Mesendoderm (in vitro differentiated cells): ENCODE measurements at regions not wholly inside any gene's neighbourhood (a gene's known extent, or its start where the extent isn't known, plus 50 kb on each side); places are given as distances from the start of the nearest gene placed in this dataset.

Experiments used
- DNase-seq: peaks from one replicate; pipeline ENCODE4 v3.0.0; 2013
- H2AK5ac ChIP-seq: 2 replicates; pipeline ENCODE4 v1.6.1; 2013; ENCODE audit warnings: low read length, inconsistent platforms
- H2BK120ac ChIP-seq: 2 replicates; pipeline ENCODE4 v1.6.1; 2013; ENCODE audit warnings: low read depth, mild to moderate bottlenecking, low read length, moderate library complexity, mixed read lengths
- H2BK15ac ChIP-seq: replicated peaks from 2 replicates; pipeline ENCODE4 v1.6.1; 2013; ENCODE audit warnings: low read depth, mild to moderate bottlenecking, moderate library complexity
- H2BK5ac ChIP-seq: 2 replicates; pipeline ENCODE4 v1.6.1; 2013; ENCODE audit warnings: low read length, inconsistent platforms
- H3K18ac ChIP-seq: 2 replicates; pipeline ENCODE4 v1.6.1; 2013; ENCODE audit warnings: mild to moderate bottlenecking, low read length, mixed read lengths
- H3K23ac ChIP-seq: one replicate; pipeline ENCODE4 v1.6.1; 2013; ENCODE audit warnings: low read length
- H3K27ac ChIP-seq: 2 replicates; pipeline ENCODE4 v1.5.1; 2013; ENCODE audit warnings: low read depth, mild to moderate bottlenecking, inconsistent platforms, low read length, moderate library complexity
- H3K27me3 ChIP-seq: 2 replicates; pipeline ENCODE4 v1.6.1; 2013; ENCODE audit warnings: low read length, control low read depth, mild to moderate bottlenecking, inconsistent platforms; ENCODE audit not compliant: insufficient read depth, poor library complexity
- H3K36me3 ChIP-seq: 2 replicates; pipeline ENCODE4 v1.6.1; 2013; ENCODE audit warnings: low read length, inconsistent platforms; ENCODE audit not compliant: control insufficient read depth, insufficient read depth
- H3K4ac ChIP-seq: one replicate; pipeline ENCODE4 v1.6.1; 2013; ENCODE audit warnings: low read depth, mild to moderate bottlenecking, low read length, moderate library complexity
- H3K4me1 ChIP-seq: 2 replicates; pipeline ENCODE4 v1.6.1; 2013; ENCODE audit warnings: low read depth, low read length, inconsistent platforms; ENCODE audit not compliant: control insufficient read depth
- H3K4me2 ChIP-seq: 2 replicates; pipeline ENCODE4 v1.6.1; 2013; ENCODE audit warnings: low read length
- H3K4me3 ChIP-seq: 2 replicates; pipeline ENCODE4 v1.5.1; 2013; ENCODE audit warnings: mild to moderate bottlenecking, low read length
- H3K56ac ChIP-seq: one replicate; pipeline ENCODE4 v1.6.1; 2013; ENCODE audit warnings: low read length
- H3K79me1 ChIP-seq: 2 replicates; pipeline ENCODE4 v1.6.1; 2013; ENCODE audit warnings: low read length, inconsistent platforms
- H3K79me2 ChIP-seq: 2 replicates; pipeline ENCODE4 v1.6.1; 2013; ENCODE audit warnings: mild to moderate bottlenecking, low read length; ENCODE audit not compliant: control insufficient read depth, insufficient read depth
- H3K9ac ChIP-seq: 2 replicates; pipeline ENCODE4 v1.6.1; 2013; ENCODE audit warnings: low read length, inconsistent platforms
- H4K5ac ChIP-seq: one replicate; pipeline ENCODE4 v1.6.1; 2013; ENCODE audit warnings: low read length
- H4K8ac ChIP-seq: one replicate; pipeline ENCODE4 v1.6.1; 2013; ENCODE audit warnings: low read depth, mild to moderate bottlenecking, control low read depth, low read length, moderate library complexity
- whole genome bisulfite sequencing: extraction: QIAGEN DNeasy Blood & Tissue Kit; methylation state at CpG from one replicate; pipeline ENCODE4 v1.1.7; 2013; ENCODE audit warnings: low lambda C conversion rate, missing lambda C conversion rate; ENCODE audit not compliant: insufficient coverage; ENCODE audit errors: extremely low coverage; 5-methylcytosine and 5-hydroxymethylcytosine counted together

DNA sequence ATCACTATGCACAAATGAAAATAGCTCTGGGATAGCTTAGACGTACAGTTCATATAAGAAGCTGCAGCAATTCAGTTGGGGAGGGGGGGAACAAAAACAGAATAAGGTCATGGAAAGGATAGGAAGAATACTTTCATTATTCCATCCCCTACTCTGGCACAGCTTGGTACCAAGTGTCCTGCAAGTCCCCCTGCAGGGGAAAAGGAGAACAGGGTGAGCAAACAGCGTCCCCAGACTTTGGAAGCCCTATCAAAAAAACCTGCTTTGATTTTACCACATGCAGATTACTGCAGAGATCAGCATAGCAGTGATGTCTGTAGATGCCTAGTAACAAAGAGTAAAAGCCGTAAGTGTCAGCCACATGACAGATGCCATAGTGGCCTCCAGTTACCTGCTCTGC, 209.4 kb upstream of the NEIL3 start:
- no CpG with 5 or more reads among the region's 3 CpGs for WGBS
- no peaks in the 10 kb centered on the region for H3K36me3 ChIP-seq
- H3K56ac ChIP-seq, result no peak overlapping the region
- H3K18ac ChIP-seq, result no peak overlapping the region
- no peak for DNase-seq
- no peak overlapping the region for H2AK5ac ChIP-seq
- no peaks in the 10 kb centered on the region for H3K79me2 ChIP-seq
- no peak overlapping the region for H3K27ac ChIP-seq
- no peak overlapping the region for H3K23ac ChIP-seq
- H3K9ac ChIP-seq, result no peak overlapping the region
- H3K4me2 ChIP-seq, result no peak overlapping the region
- H4K5ac ChIP-seq, result no peak overlapping the region
- no peak overlapping the region for H2BK5ac ChIP-seq
- H4K8ac ChIP-seq, result no peak overlapping the region
- H2BK120ac ChIP-seq, result no peak overlapping the region
- no peaks in the 10 kb centered on the region for H3K27me3 ChIP-seq
- H3K4me3 ChIP-seq, result no peak overlapping the region
- no peak overlapping the region for H3K4ac ChIP-seq
- H2BK15ac ChIP-seq, result no peak overlapping the region
- H3K4me1 ChIP-seq, result no peaks in the 10 kb centered on the region
- no peaks in the 10 kb centered on the region for H3K79me1 ChIP-seq

DNA sequence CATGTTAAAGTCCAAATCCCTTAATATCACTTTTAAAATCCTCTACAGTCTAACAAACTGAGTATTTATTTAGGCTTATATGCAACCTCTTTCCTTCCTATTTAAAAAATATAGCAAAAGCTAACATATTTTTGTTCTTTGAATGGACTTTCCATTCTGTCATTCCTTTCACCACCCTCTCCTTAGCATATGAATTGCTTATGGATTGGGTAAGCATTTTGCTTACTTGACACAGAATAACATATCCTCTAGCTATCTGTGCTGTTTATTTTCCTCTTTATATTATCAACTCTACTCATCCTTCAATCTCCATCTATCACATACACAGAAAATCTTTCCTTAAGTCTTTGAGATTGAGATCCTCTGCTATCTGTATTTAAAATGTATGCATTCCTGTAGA, 206.1 kb upstream of the NEIL3 start:
- no peak overlapping the region for H2BK5ac ChIP-seq
- H2AK5ac ChIP-seq, result no peak overlapping the region
- H3K79me1 ChIP-seq, result no peaks in the 10 kb centered on the region
- no peak overlapping the region for H4K8ac ChIP-seq
- no peak overlapping the region for H2BK15ac ChIP-seq
- H3K36me3 ChIP-seq, result no peaks in the 10 kb centered on the region
- no peak overlapping the region for H2BK120ac ChIP-seq
- H3K23ac ChIP-seq, result no peak overlapping the region
- H3K4me2 ChIP-seq, result no peak overlapping the region
- no peak overlapping the region for H3K56ac ChIP-seq
- H4K5ac ChIP-seq, result no peak overlapping the region
- no peak overlapping the region for H3K9ac ChIP-seq
- no peak overlapping the region for H3K18ac ChIP-seq
- H3K27ac ChIP-seq, result no peak overlapping the region
- H3K4me3 ChIP-seq, result no peak overlapping the region
- no peak overlapping the region for H3K4ac ChIP-seq
- H3K4me1 ChIP-seq, result no peaks in the 10 kb centered on the region
- DNase-seq, result no peak
- H3K27me3 ChIP-seq, result no peaks in the 10 kb centered on the region
- H3K79me2 ChIP-seq, result no peaks in the 10 kb centered on the region

GRCh38 chr4:177105536-177105935, 204.1 kb upstream of the NEIL3 start:
- H3K9ac ChIP-seq, result no peak overlapping the region
- no CpG with 5 or more reads among the region's 6 CpGs for WGBS
- H3K18ac ChIP-seq, result no peak overlapping the region
- H3K79me1 ChIP-seq, result no peaks in the 10 kb centered on the region
- H3K23ac ChIP-seq, result no peak overlapping the region
- H2BK5ac ChIP-seq, result no peak overlapping the region
- no peak overlapping the region for H2BK120ac ChIP-seq
- no peaks in the 10 kb centered on the region for H3K27me3 ChIP-seq
- H2AK5ac ChIP-seq, result no peak overlapping the region
- no peaks in the 10 kb centered on the region for H3K4me1 ChIP-seq
- no peak overlapping the region for H3K56ac ChIP-seq
- no peak overlapping the region for H3K4ac ChIP-seq
- DNase-seq, result no peak
- H3K36me3 ChIP-seq, result no peaks in the 10 kb centered on the region
- H4K5ac ChIP-seq, result no peak overlapping the region
- no peaks in the 10 kb centered on the region for H3K79me2 ChIP-seq
- H4K8ac ChIP-seq, result no peak overlapping the region
- H3K4me2 ChIP-seq, result no peak overlapping the region
- H3K27ac ChIP-seq, result no peak overlapping the region
- no peak overlapping the region for H3K4me3 ChIP-seq
- H2BK15ac ChIP-seq, result no peak overlapping the region

DNA sequence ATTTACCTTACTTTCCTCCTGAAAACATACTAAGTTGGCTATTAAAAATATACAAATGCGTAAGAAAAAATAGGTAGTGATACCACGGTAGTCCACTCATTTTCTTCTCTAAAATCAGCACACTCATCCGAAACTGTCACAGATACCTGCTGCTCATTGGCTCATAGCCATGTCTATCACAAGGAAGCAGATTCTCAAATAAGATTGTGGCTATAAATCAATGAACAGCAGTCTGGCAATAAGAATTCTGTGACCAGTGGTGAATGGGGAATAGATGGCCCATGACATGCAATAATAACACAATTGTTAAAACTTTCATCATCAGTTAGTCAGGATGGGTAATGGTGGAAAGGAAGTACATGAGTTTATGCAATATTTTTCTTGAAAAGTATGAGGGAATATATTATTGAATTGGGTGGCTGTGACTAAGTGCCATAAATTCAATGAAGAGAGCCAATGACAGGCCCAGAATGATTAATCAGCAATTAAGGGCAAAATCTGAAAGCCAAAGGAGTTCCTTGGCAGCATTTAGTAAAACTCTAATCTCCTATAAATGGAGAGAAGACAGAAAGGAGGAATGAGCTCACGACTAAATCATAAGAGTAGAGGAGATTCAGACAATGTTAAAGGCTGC, 202.3 kb upstream of the NEIL3 start:
- Histone ChIP-seq H3K79me2 (no peaks in the 10 kb centered on the region), H3K56ac (no peak overlapping the region), H3K9ac (no peak overlapping the region), H3K36me3 (no peaks in the 10 kb centered on the region), H2BK5ac (no peak overlapping the region), H3K4me1 (no peaks in the 10 kb centered on the region), H3K18ac (no peak overlapping the region), H3K27ac (no peak overlapping the region), H2BK15ac (no peak overlapping the region), H3K79me1 (no peaks in the 10 kb centered on the region), H2BK120ac (no peak overlapping the region), H3K23ac (no peak overlapping the region), H3K4me2 (no peak overlapping the region), H3K27me3 (no peaks in the 10 kb centered on the region), H2AK5ac (no peak overlapping the region), H4K8ac (no peak overlapping the region), H4K5ac (no peak overlapping the region), H3K4ac (no peak overlapping the region), H3K4me3 (no peak overlapping the region)
- DNase-seq, result no peak
- no CpG with 5 or more reads among the region's 4 CpGs for WGBS

DNA sequence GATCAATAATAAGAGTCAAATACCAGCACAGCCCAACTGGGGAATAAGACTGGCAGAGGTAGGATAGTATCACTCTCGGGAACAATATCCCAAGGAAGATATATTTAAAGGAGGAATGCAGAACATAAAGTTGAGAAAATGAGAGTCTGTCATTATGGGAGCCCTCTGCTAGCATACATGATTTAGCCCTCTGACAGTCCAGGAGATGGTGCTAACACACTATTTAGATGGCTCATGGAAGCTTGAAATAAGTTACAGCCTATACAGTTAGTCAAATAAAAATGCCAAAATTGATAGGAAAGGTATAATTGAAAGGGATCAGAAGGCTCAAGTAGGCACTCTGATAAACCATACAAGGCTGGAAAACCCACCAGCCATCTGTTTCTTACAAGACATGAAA, 201.0 kb upstream of the NEIL3 start:
- Histone ChIP-seq H2AK5ac (no peak overlapping the region), H2BK5ac (no peak overlapping the region), H3K56ac (no peak overlapping the region), H3K18ac (no peak overlapping the region), H2BK120ac (no peak overlapping the region), H3K9ac (no peak overlapping the region), H4K5ac (no peak overlapping the region), H3K4me1 (no peaks in the 10 kb centered on the region), H3K23ac (no peak overlapping the region), H3K4me3 (no peak overlapping the region), H3K4ac (no peak overlapping the region), H4K8ac (no peak overlapping the region), H3K4me2 (no peak overlapping the region), H3K79me2 (no peaks in the 10 kb centered on the region), H3K36me3 (no peaks in the 10 kb centered on the region), H2BK15ac (no peak overlapping the region), H3K27me3 (no peaks in the 10 kb centered on the region), H3K79me1 (no peaks in the 10 kb centered on the region), H3K27ac (no peak overlapping the region)
- WGBS, result no CpG with 5 or more reads among the region's 1 CpG
- DNase-seq, result peak; percentile 14

DNA sequence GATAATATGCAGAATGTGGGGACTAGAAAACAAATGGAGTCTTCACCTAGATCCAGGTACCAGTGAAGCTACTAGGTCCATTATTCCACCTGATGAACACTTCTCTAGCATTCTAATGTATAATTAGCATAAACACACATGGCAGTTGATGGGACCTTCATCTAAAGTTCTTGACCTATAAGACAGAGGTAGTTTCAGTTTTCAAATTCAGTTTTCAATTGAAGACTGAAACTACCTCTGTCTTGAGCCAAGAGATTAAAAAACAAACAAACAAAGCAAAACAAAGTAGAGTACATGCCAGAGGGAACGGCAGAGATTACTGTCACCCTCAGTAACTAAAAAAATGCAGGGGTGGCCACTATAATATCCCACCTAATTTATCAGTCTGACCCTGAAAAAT, 199.9 kb upstream of the NEIL3 start:
- no peak for DNase-seq
- no peak overlapping the region for H3K4me2 ChIP-seq
- H3K79me1 ChIP-seq, result no peaks in the 10 kb centered on the region
- H3K79me2 ChIP-seq, result no peaks in the 10 kb centered on the region
- H2BK5ac ChIP-seq, result no peak overlapping the region
- H4K8ac ChIP-seq, result no peak overlapping the region
- no peak overlapping the region for H3K4ac ChIP-seq
- H3K36me3 ChIP-seq, result no peaks in the 10 kb centered on the region
- no peak overlapping the region for H2BK15ac ChIP-seq
- H3K4me1 ChIP-seq, result no peaks in the 10 kb centered on the region
- H3K18ac ChIP-seq, result no peak overlapping the region
- H3K27ac ChIP-seq, result no peak overlapping the region
- H3K9ac ChIP-seq, result no peak overlapping the region
- no CpG with 5 or more reads among the region's 1 CpG for WGBS
- no peak overlapping the region for H2AK5ac ChIP-seq
- H2BK120ac ChIP-seq, result no peak overlapping the region
- H3K4me3 ChIP-seq, result no peak overlapping the region
- H3K56ac ChIP-seq, result no peak overlapping the region
- no peak overlapping the region for H4K5ac ChIP-seq
- no peaks in the 10 kb centered on the region for H3K27me3 ChIP-seq
- no peak overlapping the region for H3K23ac ChIP-seq
